ENCODE measurements at regions not wholly inside any gene's neighbourhood (a gene's known extent, or its start where the extent isn't known, plus 50 kb on each side); places are given as distances from the start of the nearest gene placed in this dataset.
"Not testable (repeated sequence)": the region's sequence is repeated elsewhere in the genome, so short reads cannot be mapped to it uniquely, and the experiment has no call there.

GRCh38 chr5:39525781-39526180 lies 101.0 kb upstream of the DAB2 start:
- not testable (repeated sequence) for FAIRE-seq

DNA sequence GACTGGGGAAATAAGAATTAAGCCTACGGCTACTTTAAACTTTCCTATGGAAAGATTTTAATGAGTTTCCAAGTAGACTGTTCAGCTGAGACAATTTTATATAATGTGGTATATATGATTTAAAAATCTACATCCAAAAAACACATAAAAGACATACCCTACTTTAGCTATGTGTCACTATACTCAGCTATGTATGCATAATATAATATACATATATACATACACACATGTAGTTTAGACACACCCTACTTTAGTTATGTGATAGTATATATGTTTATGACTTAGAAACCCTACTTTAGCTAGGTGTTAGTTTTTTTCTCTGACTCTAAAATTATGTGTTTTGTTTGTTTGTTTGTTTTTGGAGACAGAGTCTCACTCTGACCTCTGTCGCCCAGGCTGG lies 100.5 kb upstream of the DAB2 start:
- no peak for FAIRE-seq

DNA sequence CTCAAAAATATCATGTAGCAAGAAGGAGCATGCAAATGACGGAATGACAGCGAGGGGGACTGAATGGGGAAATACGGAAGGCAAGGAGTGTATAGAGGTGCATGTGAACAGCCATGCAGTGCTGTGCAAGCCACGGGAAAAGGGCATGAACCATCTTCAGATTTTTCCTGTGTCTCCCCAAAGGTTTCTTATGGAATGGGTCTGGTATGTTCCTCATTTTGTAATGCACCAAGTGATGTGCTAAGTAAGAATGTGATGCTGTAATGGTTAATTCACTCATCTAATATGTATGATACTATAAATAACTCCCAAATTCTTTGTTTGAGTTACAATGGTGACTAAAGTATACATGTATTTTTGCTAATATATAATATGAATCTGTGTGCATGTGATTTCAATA lies 99.0 kb upstream of the DAB2 start:
- FAIRE-seq: no peak

DNA sequence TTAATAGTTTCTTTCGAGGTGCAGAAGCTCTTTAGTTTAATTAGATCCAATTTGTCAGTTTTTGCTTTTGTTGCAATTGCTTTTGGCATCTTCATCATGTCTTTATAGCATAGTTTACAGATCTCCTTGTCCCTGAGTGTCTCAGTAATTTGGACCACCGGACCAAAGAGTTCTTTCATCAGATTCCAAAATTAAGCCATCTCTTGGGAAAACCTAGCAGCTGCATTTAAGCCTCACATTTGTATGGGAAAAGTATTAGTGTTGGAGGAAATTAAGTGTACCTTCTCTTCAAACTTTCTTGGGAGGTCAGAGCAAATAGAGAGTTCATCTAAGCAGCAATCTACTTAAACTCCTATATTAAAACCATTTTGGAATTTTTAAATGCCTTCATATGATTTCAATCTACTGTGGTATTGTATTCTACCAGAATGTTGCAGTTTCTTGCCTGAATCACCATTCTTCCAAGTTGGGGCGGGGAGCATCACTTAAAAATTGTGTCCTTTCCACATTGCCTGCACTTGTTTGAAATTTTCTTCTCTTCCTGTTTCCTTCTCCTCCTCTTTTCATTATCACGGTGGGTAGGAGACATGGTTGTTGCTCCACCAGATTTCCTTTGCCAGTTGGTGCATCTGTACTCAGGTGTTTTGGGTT lies 97.3 kb upstream of the DAB2 start:
- FAIRE-seq: no peak

GRCh38 chr5:39521098-39521860 lies 96.5 kb upstream of the DAB2 start:
- no peak for FAIRE-seq

- no peak for FAIRE-seq
Measured at GRCh38 chr5:39520232-39520572, 95.4 kb upstream of the DAB2 start.

DNA sequence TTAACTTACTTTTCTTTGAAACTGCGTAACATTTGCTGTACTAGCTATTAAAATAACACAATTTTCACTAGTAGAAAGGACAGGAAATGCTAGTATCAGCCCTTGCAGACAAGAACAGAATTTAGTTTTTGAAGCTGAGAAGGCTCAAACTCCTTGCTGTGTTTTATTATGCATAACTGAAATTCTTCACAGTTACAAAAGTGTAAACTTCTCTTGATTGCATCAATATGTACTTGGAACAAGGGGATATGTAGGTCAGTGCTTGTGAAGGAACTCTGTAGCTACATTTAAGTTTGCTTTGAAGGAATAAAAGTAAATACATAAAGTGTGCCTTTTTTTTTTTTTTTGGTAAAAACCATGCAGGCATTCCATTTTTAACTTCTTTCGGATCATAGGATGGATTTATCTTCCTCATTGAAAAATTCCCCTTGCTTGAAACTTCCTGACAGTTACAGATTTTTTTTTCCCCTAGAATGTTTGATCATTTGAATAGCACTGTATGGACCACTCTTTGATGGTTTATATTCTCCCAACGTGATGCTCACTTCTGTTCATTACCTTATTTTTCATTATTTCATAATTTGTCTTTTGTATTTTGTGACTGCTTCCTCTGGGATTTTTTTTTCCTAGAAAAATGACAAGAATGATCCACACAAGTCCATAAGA lies 94.9 kb upstream of the DAB2 start:
- FAIRE-seq: no peak

DNA sequence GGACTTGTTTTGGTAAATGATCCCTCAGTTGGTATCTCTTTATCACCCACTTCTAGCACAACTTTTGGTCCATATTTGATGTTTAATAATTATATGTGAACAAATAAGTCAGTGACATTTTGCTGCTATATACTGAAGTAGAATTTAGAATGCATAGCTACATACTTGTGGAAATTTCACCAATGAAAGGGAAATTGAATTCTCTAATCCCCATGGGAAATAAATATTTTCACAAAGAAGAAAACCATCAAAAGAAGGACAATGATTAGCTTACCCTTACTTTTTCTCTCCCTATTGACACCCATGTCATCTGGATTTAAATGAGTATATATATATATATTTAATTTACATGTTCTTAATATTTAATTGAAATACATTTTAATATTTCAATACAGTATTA lies 94.3 kb upstream of the DAB2 start:
- peak; percentile 61 for FAIRE-seq

DNA sequence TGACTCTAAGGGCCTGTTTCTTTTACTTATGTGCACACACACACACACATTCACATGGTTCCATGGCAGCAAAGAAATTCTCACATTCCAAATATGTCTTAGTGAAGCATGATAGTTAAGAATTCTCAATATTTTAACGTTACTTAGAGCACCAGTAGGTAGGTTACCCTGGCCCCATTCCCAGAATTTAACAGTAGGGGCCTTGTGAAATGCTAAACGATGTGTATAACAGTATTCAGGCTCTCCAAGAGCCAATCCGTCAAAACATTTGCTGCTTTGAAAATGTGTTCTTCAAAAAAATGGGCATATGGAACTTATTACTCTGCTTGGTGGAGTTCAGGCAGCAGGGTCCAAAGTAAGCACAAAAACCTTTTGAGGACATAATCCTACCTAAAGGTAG lies 93.7 kb upstream of the DAB2 start:
- no peak for FAIRE-seq

DNA sequence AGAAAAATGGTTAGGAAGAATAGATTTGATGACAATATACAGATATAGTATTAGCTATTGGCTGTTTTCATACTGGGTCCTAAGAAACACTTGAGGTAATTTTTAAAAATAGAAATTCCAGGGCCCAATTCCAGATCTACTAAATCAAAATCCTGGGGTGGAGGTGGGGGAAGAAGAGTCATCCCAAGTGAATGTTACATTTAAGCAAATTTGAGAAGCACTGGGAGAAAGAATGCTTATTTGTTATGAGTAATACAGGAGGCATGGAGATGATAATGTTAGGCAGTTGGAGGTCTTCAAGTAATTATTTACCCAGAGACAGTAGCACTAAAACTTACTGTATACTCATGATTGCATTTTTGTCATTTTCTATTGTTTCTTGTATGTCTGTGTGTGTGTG lies 93.0 kb upstream of the DAB2 start:
- no peak for FAIRE-seq

- FAIRE-seq: no peak
Measured at GRCh38 chr5:39515881-39516280, 91.1 kb upstream of the DAB2 start.

DNA sequence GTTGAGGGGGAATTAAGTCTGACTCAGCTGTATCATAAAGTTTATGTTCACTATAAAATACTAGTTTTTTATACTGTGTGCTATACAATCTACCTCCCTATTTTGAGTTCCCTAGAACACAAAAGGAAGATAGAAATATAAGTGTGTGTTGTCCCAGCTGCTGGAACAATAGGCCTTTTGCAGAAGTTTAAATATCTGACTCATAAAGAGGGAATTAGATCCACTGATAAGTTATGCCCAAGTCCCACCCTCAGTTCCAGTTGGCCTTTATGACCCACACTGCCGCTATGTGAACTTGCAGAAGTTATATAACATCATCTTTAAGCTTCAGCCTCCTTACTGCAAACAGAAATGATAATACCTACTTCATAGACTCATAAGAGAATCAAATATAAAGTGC lies 88.5 kb upstream of the DAB2 start:
- FAIRE-seq: no peak

GRCh38 chr5:39506211-39506610 lies 81.4 kb upstream of the DAB2 start:
- FAIRE-seq: no peak

GRCh38 chr5:39505791-39506190 lies 81.0 kb upstream of the DAB2 start:
- FAIRE-seq: no peak

DNA sequence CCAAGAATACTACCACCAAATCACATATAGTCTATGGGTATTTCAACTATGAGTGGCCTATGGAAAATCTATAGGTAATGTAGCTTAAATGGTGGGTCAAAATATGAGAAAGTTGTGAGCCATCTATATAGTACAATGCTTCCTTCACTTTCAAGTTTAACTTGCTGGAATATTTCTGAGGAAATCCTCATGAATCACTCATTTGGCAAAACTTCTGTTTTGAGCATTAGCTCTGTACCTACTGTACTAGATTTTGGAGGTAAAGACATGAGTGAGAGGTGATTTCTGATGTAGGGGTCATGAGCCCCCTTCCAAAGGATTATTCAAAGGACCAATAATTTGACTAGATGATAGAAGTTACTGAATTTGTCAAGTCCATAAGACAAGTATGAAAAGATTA lies 80.6 kb upstream of the DAB2 start:
- FAIRE-seq: no peak

- FAIRE-seq: no peak
Measured at GRCh38 chr5:39503155-39503554, 78.4 kb upstream of the DAB2 start.

DNA sequence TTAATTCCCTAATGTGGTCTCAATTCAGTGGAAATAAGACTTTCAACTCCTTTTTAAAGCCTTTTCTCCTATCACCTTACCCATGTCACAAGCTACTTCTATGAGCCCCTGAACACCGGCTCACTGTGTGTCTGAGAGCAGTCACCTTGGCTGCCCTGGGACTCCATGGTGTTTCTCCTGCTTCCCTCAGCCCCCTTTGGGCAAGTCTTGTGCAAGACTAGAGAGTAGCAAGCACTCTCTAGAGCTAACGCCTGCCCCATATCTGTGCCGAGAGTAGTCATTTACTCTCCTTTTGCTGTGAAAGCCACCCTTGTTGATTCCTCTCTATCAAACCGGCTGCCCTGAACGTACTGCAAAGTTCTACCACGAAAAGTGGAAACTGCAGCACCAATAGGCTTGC lies 77.9 kb upstream of the DAB2 start:
- no peak for FAIRE-seq

- FAIRE-seq: no peak
Measured at GRCh38 chr5:39501397-39501796, 76.6 kb upstream of the DAB2 start.

DNA sequence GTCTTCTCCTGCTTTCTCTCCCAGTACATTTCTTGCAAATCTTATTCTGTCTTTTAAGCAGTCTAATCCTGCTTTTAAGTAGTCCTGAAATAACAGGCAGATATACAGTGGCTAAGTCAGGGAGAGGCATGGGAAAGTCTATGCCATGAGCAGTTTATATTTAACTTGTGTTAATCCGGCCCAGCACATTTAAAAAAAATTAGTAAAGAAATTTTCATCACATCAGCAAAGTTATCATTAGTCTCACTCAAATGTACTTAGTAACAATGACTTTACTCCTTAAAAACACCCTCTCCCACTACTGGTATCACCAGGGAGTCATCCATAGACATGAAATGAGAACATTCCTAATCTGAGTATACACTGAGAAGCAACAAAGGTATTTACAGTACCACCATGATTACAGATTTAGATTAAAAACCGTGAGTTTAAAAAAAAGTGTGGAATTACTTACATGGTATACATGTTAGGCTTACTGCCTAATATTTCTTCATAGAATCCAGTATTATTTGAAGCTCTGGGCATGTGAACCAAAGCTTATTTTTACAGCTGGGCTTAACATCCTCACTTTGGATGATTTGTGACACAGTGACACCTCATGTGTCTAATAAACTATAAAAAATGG lies 75.9 kb upstream of the DAB2 start:
- no peak for FAIRE-seq

- FAIRE-seq: no peak
Measured at GRCh38 chr5:39498278-39498952, 73.6 kb upstream of the DAB2 start.

GRCh38 chr5:39497322-39497721 lies 72.5 kb upstream of the DAB2 start:
- no peak for FAIRE-seq

- FAIRE-seq: no peak
Measured at GRCh38 chr5:39495227-39495626, 70.4 kb upstream of the DAB2 start.

GRCh38 chr5:39494534-39494933 lies 69.8 kb upstream of the DAB2 start:
- FAIRE-seq: no peak

All from islet of Langerhans (tissue), 1 donor.